GM23338 (cell line): ENCODE measurements at regions not wholly inside any gene's neighbourhood (a gene's known extent, or its start where the extent isn't known, plus 50 kb on each side); places are given as distances from the start of the nearest gene placed in this dataset.

Source experiments
- ATAC-seq: fragments of 200-7000 bp; cut with Tn5 transposase; 3 replicates; pipeline ENCODE4 v1.9.1; 2020
- DNase-seq: peaks from one replicate; pipeline ENCODE4 v3.0.0-alpha.2; 2015; ENCODE audit warnings: low spot score
- H2AFZ ChIP-seq: fragments of 200-600 bp; sonication (generic); 2 replicates; pipeline ENCODE4 v1.8.0; 2016; ENCODE audit warnings: antibody characterized with exemption, mild to moderate bottlenecking, moderate library complexity
- H3F3A ChIP-seq: fragments of 200-600 bp; sonication (generic); replicated peaks from 2 replicates; pipeline ENCODE4 v1.8.0; 2017; ENCODE audit warnings: antibody characterized with exemption, mixed run types, low read depth
- H3K27ac ChIP-seq: fragments of 200-600 bp; sonication (generic); 2 replicates; pipeline ENCODE4 v1.6.1; 2016; ENCODE audit warnings: low read depth
- H3K27me3 ChIP-seq: fragments of 200-600 bp; sonication (generic); 2 replicates; pipeline ENCODE4 v1.8.0; 2016; ENCODE audit warnings: mild to moderate bottlenecking, mixed run types, moderate library complexity; ENCODE audit not compliant: insufficient read depth
- H3K36me3 ChIP-seq: fragments of 200-600 bp; sonication (generic); 2 replicates; pipeline ENCODE4 v1.8.0; 2016; ENCODE audit warnings: mild to moderate bottlenecking; ENCODE audit not compliant: insufficient read depth
- H3K4me1 ChIP-seq: fragments of 200-600 bp; sonication (generic); 2 replicates; pipeline ENCODE4 v1.8.0; 2016; ENCODE audit warnings: mild to moderate bottlenecking, moderate library complexity; ENCODE audit not compliant: insufficient read depth
- H3K4me2 ChIP-seq: fragments of 200-600 bp; sonication (generic); 2 replicates; pipeline ENCODE4 v1.7.1; 2017; ENCODE audit warnings: mixed run types
- H3K4me3 ChIP-seq: fragments of 200-600 bp; sonication (generic); 2 replicates; pipeline ENCODE4 v1.6.1; 2016; ENCODE audit warnings: mixed run types
- H3K79me2 ChIP-seq: fragments of 200-600 bp; sonication (generic); replicated peaks from 2 replicates; pipeline ENCODE4 v1.8.0; 2017; ENCODE audit warnings: mild to moderate bottlenecking; ENCODE audit not compliant: insufficient read depth
- H3K9me2 ChIP-seq: fragments of 200-600 bp; sonication (generic); 2 replicates; pipeline ENCODE4 v1.8.0; 2017; ENCODE audit not compliant: insufficient read depth
- H4K20me1 ChIP-seq: fragments of 200-600 bp; sonication (generic); replicated peaks from 2 replicates; pipeline ENCODE4 v1.8.0; 2017; ENCODE audit warnings: mild to moderate bottlenecking; ENCODE audit not compliant: insufficient read depth
- H3K27ac Mint-ChIP-seq: 2 replicates; pipeline ENCODE4 v1.8.0; 2020; ENCODE audit warnings: inconsistent platforms, mild to moderate bottlenecking, moderate library complexity, mixed read lengths
- H3K27me3 Mint-ChIP-seq: 3 replicates; pipeline ENCODE4 v1.8.0; 2022; ENCODE audit warnings: low read depth, mild to moderate bottlenecking, moderate library complexity, mixed read lengths, inconsistent platforms; ENCODE audit not compliant: insufficient read depth, poor library complexity
- H3K36me3 Mint-ChIP-seq: 3 replicates; pipeline ENCODE4 v1.8.0; 2021; ENCODE audit warnings: low read depth, mild to moderate bottlenecking, inconsistent platforms, moderate library complexity, mixed read lengths
- H3K4me1 Mint-ChIP-seq: 3 replicates; pipeline ENCODE4 v1.8.0; 2020; ENCODE audit warnings: mild to moderate bottlenecking, inconsistent platforms, mixed read lengths
- H3K4me3 Mint-ChIP-seq: 3 replicates; pipeline ENCODE4 v1.8.0; 2021; ENCODE audit warnings: moderate library complexity, mild to moderate bottlenecking, inconsistent platforms, mixed read lengths
- H3K9me3 Mint-ChIP-seq: 3 replicates; pipeline ENCODE4 v1.8.0; 2020; ENCODE audit warnings: moderate library complexity, mild to moderate bottlenecking, inconsistent platforms, mixed read lengths
- CREB1 ChIP-seq: fragments of 250-450 bp; sonication (Bioruptor Pico); IDR thresholded peaks from 2 replicates; pipeline ENCODE4 v1.5.0; 2020; ENCODE audit warnings: low read depth, mild to moderate bottlenecking, moderate library complexity
- ETS1 ChIP-seq: IDR thresholded peaks from 2 replicates; pipeline ENCODE4 v1.6.1; 2016; ENCODE audit warnings: antibody characterized with exemption
- EZH2phosphoT487 ChIP-seq: fragments of 200-600 bp; sonication (generic); IDR thresholded peaks from one replicate; pipeline ENCODE4 v1.8.1; 2018; ENCODE audit warnings: antibody characterized with exemption; ENCODE audit not compliant: unreplicated experiment
- NANOG ChIP-seq: IDR thresholded peaks from 2 replicates; pipeline ENCODE4 v1.6.1; 2016; ENCODE audit warnings: antibody characterized with exemption, borderline replicate concordance
- POLR2AphosphoS5 ChIP-seq: IDR thresholded peaks from 2 replicates; pipeline ENCODE4 v1.6.1; 2016; ENCODE audit warnings: antibody characterized with exemption, low read depth
- STAT1 ChIP-seq: IDR thresholded peaks from one replicate; pipeline ENCODE4 v1.6.1; 2016; ENCODE audit warnings: antibody characterized with exemption; ENCODE audit not compliant: unreplicated experiment
- ZNF114 ChIP-seq: fragments of 250-450 bp; sonication (Bioruptor Pico); IDR thresholded peaks from 2 replicates; pipeline ENCODE4 v1.5.0; 2020; ENCODE audit warnings: mild to moderate bottlenecking, moderate library complexity
- ZNF331 ChIP-seq: fragments of 250-450 bp; sonication (Bioruptor Pico); IDR thresholded peaks from 2 replicates; pipeline ENCODE4 v1.5.0; 2020; ENCODE audit warnings: low read depth, mild to moderate bottlenecking, moderate library complexity
- TF ChIP-seq, protein P1 (sequence below): fragments of 250-450 bp; sonication (Bioruptor Pico); IDR thresholded peaks from 2 replicates; pipeline ENCODE4 v1.5.0; 2020; ENCODE audit warnings: mild to moderate bottlenecking, moderate library complexity

- TF ChIP-seq, protein P1, sequence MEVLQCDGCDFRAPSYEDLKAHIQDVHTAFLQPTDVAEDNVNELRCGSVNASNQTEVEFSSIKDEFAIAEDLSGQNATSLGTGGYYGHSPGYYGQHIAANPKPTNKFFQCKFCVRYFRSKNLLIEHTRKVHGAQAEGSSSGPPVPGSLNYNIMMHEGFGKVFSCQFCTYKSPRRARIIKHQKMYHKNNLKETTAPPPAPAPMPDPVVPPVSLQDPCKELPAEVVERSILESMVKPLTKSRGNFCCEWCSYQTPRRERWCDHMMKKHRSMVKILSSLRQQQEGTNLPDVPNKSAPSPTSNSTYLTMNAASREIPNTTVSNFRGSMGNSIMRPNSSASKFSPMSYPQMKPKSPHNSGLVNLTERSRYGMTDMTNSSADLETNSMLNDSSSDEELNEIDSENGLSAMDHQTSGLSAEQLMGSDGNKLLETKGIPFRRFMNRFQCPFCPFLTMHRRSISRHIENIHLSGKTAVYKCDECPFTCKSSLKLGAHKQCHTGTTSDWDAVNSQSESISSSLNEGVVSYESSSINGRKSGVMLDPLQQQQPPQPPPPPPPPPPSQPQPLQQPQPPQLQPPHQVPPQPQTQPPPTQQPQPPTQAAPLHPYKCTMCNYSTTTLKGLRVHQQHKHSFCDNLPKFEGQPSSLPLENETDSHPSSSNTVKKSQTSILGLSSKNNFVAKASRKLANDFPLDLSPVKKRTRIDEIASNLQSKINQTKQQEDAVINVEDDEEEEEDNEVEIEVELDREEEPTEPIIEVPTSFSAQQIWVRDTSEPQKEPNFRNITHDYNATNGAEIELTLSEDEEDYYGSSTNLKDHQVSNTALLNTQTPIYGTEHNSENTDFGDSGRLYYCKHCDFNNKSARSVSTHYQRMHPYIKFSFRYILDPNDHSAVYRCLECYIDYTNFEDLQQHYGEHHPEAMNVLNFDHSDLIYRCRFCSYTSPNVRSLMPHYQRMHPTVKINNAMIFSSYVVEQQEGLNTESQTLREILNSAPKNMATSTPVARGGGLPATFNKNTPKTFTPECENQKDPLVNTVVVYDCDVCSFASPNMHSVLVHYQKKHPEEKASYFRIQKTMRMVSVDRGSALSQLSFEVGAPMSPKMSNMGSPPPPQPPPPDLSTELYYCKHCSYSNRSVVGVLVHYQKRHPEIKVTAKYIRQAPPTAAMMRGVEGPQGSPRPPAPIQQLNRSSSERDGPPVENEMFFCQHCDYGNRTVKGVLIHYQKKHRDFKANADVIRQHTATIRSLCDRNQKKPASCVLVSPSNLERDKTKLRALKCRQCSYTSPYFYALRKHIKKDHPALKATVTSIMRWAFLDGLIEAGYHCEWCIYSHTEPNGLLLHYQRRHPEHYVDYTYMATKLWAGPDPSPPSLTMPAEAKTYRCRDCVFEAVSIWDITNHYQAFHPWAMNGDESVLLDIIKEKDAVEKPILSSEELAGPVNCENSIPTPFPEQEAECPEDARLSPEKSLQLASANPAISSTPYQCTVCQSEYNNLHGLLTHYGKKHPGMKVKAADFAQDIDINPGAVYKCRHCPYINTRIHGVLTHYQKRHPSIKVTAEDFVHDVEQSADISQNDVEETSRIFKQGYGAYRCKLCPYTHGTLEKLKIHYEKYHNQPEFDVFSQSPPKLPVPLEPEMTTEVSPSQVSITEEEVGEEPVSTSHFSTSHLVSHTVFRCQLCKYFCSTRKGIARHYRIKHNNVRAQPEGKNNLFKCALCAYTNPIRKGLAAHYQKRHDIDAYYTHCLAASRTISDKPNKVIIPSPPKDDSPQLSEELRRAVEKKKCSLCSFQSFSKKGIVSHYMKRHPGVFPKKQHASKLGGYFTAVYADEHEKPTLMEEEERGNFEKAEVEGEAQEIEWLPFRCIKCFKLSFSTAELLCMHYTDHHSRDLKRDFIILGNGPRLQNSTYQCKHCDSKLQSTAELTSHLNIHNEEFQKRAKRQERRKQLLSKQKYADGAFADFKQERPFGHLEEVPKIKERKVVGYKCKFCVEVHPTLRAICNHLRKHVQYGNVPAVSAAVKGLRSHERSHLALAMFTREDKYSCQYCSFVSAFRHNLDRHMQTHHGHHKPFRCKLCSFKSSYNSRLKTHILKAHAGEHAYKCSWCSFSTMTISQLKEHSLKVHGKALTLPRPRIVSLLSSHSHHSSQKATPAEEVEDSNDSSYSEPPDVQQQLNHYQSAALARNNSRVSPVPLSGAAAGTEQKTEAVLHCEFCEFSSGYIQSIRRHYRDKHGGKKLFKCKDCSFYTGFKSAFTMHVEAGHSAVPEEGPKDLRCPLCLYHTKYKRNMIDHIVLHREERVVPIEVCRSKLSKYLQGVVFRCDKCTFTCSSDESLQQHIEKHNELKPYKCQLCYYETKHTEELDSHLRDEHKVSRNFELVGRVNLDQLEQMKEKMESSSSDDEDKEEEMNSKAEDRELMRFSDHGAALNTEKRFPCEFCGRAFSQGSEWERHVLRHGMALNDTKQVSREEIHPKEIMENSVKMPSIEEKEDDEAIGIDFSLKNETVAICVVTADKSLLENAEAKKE (CRISPR knock-in tag), result no peak
- TF ChIP-seq CREB1 (CRISPR knock-in tag) (no peak), ZNF331 (CRISPR knock-in tag) (no peak)
Measured at GRCh38 chr17:77693301-77693700, 265.2 kb upstream of the TNRC6C start (continued).

DNA sequence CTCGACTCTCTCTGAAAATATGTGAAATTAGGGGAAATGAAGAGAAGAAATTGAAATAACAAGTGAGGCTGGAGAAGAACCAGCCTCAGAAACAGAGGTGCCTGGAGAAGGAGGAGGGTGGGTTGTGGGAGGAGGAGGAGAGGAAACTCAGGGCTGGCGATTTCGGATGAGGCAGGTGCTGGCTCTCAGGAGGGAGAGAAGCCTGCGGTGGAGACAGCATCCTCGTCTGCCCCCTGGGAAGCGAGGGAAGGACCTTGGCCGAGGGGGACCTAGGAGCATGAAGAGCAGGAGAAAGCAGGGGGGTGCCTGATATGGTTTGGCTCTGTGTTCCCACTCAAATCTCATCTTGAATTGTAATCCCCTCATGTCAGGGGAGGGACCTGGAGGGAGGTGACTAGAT is 264.7 kb upstream of the TNRC6C start:
- H2AFZ ChIP-seq, result peak overlapping the region; percentile 56; the same call in 1 of the 2 replicates
- ATAC-seq, result no peak
- Mint-ChIP-seq H3K9me3 (no peaks in the 10 kb centered on the region), H3K36me3 (no peaks in the 10 kb centered on the region; the same call in 2 of the 3 replicates), H3K4me3 (no peak overlapping the region), H3K4me1 (peaks cover 47% of the 10 kb centered on the region), H3K27me3 (peaks cover 44% of the 10 kb centered on the region), H3K27ac (no peak overlapping the region)
- no peaks in the 10 kb centered on the region for H3K79me2 ChIP-seq
- no peak overlapping the region for H3K4me3 ChIP-seq
- H3K4me1 ChIP-seq, result peaks cover 16% of the 10 kb centered on the region
- H3K27me3 ChIP-seq, result peaks cover 18% of the 10 kb centered on the region
- no peaks in the 10 kb centered on the region for H3K9me2 ChIP-seq
- no peak overlapping the region for H3K4me2 ChIP-seq
- no peak for DNase-seq
- no peaks in the 10 kb centered on the region for H3F3A ChIP-seq
- no peaks in the 10 kb centered on the region for H3K36me3 ChIP-seq
- H3K27ac ChIP-seq, result no peak overlapping the region
- H4K20me1 ChIP-seq, result no peaks in the 10 kb centered on the region
- TF ChIP-seq STAT1 (no peak), POLR2AphosphoS5 (no peak), ETS1 (no peak), EZH2phosphoT487 (no peak), NANOG (no peak), CREB1 (CRISPR knock-in tag) (no peak), ZNF114 (CRISPR knock-in tag) (no peak)
- TF ChIP-seq, protein P1 (CRISPR knock-in tag), result no peak
